HG02870 (cell line): ENCODE measurements at regions not wholly inside any gene's neighbourhood (a gene's known extent, or its start where the extent isn't known, plus 50 kb on each side); places are given as distances from the start of the nearest gene placed in this dataset.

Experiments used
- ATAC-seq: cut with Tn5 transposase; IDR thresholded peaks from one replicate; pipeline ENCODE4 v1.9.1; 2021; ENCODE audit warnings: mild to moderate bottlenecking, moderate library complexity; ENCODE audit not compliant: unreplicated experiment

- ATAC-seq: no peak
These were observed 291.3 kb downstream of the TLE3 start for GRCh38 chr15:69806287-69806915.

GRCh38 chr15:69807721-69808120 lies 290.0 kb downstream of the TLE3 start:
- ATAC-seq: no peak

- no peak for ATAC-seq
These were observed 289.0 kb downstream of the TLE3 start for GRCh38 chr15:69808756-69809155.

GRCh38 chr15:69809421-69809820 lies 288.3 kb downstream of the TLE3 start:
- ATAC-seq: no peak

- ATAC-seq: no peak
These were observed 287.0 kb downstream of the TLE3 start for GRCh38 chr15:69810431-69811354.

- no peak for ATAC-seq
These were observed 284.9 kb downstream of the TLE3 start for GRCh38 chr15:69812861-69813261.

GRCh38 chr15:69813881-69814280 lies 283.8 kb downstream of the TLE3 start:
- no peak for ATAC-seq

- ATAC-seq: no peak
These were observed 282.8 kb downstream of the TLE3 start for GRCh38 chr15:69814932-69815331.

- ATAC-seq: no peak
These were observed 281.9 kb downstream of the TLE3 start for GRCh38 chr15:69815793-69816192.

- ATAC-seq: no peak
These were observed 281.2 kb downstream of the TLE3 start for GRCh38 chr15:69816522-69816921.

GRCh38 chr15:69818529-69818928 lies 279.2 kb downstream of the TLE3 start:
- ATAC-seq: no peak

GRCh38 chr15:69819371-69819770 lies 278.3 kb downstream of the TLE3 start:
- no peak for ATAC-seq

GRCh38 chr15:69820819-69821218 lies 276.9 kb downstream of the TLE3 start:
- no peak for ATAC-seq

- ATAC-seq: no peak
These were observed 274.4 kb downstream of the TLE3 start for GRCh38 chr15:69823223-69823907.

GRCh38 chr15:69824075-69824876 lies 273.4 kb downstream of the TLE3 start:
- ATAC-seq: no peak

- no peak for ATAC-seq
These were observed 272.8 kb downstream of the TLE3 start for GRCh38 chr15:69824877-69825406.

- ATAC-seq: no peak
These were observed 271.5 kb downstream of the TLE3 start for GRCh38 chr15:69825941-69826818.

GRCh38 chr15:69826819-69827175 lies 270.9 kb downstream of the TLE3 start:
- no peak for ATAC-seq

- ATAC-seq: no peak
These were observed 270.0 kb downstream of the TLE3 start for GRCh38 chr15:69827751-69828150.
